ENCODE measurements at regions not wholly inside any gene's neighbourhood (a gene's known extent, or its start where the extent isn't known, plus 50 kb on each side); places are given as distances from the start of the nearest gene placed in this dataset.

DNA sequence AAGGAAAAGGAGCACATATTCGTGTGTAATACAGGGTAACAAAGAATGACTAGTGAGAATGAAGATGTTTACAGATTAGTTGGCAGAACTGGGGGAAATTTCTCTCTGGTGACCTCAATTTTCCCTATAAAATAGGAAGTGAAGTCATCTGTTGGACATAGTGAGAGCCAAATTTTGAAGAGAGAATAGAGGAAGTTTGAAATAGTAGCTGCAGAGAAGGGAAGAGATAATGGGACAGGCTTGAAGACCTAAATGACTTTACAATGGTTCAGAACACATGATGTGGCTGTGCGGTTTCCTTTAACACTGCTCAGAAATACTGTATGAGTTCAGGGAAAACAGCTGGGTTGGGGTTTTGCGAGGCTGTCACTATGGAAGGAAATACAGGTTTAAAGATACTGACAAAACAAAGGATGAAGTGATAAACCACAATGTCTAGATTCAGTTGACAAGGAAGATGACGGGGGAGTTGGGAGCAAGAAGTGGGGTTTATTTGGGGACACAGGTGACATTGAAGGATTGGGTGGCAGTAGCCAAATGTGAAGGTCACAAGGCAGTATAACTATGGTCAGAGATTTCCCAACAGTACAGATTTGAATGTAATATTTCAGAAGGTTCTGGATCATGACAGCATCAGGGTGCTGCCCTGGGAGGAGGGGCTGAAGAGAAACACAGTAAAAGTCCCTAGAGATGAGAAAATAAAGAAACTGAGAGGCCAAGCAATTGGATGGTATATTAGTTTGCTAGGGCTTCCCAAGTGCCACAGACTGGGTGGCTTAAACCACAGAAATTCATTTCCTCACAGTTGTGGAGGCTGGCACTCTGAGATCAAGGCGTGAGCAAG, 82.6 kb upstream of the TANK start:
- DNase-seq: peak; percentile 16

DNA sequence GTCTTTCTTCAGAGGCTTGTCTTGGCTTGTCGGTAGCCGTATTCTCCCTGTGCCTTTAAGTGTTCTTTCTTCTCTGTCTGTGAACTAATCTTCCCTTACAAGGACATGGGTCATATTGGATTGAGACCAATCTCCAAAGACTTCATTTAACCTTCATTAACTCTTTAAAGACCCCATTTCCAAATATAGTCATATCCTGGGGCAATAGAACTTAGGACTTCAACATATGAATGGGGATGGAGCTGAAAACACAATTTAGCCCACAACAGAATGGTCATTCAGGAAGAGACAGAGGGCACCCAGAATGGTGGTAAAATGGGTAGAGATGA, 82.1 kb upstream of the TANK start:
- DNase-seq: no peak

DNA sequence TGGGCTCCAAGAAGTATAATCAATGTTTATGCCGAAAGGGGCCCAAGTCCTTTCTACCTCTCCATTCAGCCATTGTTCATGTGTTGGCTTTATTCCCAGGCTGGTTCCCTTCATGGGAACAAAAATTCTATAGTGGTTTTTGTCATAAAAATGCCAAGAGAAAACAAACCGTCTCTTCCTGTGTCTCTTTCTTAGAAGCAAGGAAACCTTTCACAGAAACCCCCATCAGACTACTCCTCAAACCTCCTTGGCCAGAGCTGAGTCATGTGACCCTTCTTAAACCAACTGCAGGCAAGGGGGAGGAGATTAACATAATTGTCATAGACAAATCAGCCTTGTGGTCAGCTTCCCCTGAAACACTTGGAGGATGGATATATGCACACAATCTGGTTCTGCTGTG, 75.1 kb upstream of the TANK start:
- DNase-seq: no peak

DNA sequence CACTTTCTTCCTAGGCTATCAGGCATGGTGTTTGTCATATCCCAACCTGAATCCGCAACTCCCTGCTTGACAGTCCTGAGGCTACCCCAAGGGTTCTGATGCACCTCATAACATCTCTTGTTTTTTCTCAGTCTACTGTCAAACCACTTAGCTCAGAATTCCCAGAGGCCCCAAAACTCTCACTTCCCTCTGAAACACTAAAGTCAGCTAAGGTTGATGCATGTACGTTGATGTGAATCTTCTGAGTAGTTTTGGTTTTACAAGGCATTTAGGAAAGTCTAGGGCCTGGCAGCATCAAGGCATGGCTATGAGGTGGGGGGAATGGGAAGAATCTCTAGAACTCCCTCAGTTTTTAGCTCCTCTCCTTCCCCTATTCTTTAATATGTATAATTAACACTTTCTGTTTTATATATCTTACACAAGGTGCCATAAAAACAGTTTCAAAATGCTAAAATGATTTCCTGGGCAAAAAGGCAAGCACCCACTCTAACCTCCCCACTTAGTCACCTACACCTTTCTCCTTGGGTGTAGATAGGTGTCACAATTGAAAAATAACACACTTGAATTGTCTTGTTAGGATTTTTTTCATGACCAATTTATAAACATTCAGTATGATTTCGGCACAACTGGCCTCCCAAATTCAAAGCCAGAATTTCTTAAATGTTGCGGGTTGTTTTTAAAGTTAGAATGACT, 71.4 kb upstream of the TANK start:
- no peak for DNase-seq

DNA sequence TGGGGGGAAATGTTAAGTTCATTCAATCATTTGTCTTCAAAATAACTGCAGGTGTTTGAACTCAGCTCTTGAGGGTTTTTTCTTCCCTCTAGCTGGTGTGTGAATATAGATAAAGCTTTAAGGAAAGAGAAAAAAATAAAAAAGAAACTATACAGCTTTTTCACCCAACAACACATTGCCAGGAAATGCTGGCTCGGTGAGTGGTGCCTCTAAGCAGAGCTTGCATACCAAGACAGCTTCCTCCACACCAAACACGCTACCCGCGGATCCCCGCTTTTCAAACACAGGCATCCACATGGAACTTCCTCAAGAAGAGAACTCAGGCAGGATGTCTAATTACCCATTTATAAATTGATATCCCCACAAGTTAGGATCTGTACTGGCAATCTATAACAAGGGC, 69.8 kb upstream of the TANK start:
- DNase-seq: no peak

DNA sequence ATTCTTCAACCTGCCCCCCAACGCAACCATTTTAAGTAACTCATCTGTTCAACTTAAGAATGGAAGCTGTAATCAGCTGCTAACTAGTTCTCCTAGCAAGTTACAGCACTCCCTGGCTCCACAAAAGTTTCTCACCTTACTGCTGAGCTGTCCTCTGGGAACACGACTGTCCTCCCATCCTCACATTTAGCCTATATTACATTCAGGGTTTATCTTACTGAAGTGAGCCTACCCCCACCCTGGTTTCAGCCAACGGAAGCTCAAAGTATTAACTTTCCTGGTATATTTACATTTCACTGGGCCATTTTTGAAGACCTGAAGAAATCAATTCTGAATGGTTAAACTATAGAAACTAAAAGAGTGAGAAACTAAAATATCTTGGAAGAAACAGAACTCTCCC, 64.9 kb upstream of the TANK start:
- no peak for DNase-seq

DNA sequence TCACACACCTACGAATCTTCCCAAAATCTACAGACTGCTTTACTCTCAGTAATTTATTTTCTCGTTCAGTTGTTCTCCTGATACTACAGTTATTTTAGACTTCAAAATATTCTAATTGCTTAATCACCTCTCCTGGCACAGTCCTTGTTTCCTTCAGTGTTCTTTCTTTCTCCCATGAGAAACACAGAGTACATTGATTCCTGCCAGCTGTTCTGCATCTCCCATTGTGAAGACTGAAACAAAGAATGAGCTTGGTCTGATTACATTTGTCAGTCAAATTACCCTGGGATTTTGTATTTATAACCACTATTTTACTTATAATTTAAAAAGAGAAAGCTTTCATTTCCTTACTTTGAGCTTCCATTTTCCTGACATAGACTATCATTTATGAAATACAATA, 63.9 kb upstream of the TANK start:
- DNase-seq: no peak

DNA sequence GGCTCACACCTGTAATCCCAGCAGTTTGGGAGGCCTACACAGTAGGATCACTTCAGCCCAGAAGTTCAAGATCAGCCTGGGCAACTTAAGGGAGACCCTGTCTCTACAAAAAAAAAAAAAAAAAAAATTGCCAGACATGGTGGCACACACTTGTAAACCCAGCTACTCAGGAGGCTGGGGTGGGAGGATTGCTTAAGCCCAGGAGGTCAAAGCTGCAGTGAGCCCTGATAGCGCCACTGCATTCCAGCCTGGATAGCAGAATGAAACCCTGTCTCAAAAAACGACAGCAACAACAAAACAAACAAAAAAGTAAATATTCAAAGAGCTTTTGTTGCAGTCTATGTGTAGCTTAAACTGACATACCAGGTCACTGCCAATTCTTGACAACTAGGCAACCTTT, 63.1 kb upstream of the TANK start:
- DNase-seq: no peak

DNA sequence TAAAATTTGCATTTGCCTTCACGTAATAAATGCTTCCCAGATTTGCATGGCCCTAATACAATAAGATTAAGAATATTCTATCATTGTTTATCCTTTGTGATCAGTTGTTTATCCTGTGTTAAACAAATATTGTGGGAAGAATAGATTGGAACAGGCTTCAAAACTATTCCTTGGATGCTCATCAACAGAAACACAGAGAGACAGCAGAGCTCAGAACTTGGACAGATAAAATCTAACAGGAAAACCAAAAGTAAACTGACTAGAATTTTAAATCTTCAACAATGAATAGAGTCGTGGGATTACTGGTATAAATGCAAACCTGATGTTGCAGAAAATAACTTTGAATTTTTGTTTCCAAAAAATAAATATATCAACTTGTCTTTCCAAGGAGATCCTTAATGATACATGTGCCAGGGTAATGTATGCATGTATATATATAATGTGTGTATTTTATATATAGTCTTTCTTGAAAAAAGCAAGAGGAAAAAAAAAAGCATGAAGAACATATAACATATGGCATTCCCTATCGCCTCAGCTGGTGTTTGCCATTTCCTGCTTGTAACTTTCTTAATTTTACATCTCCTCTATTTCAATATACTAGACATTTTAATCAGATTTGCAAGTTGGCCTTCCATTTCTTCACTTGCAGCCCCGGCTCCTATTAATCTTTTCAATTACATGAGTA, 59.9 kb upstream of the TANK start:
- no peak for DNase-seq

DNA sequence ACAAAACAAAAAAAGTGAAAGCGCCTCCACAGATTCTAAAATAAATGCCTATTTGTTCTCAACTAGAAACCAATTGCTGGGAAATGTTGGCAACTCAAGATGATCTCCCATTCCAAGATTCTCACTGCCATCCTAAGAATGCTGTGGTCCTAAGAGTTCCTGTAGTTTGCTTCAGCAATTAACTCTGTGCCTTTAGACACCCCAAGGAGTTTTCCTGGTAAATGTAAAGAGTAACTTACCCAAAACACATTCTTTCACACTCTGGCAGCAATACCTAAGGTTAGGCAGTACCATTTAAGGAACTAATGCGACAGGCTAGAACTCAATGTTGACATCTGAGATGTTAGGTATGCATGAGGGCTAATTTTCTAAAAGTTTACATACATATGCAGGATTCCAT, 58.8 kb upstream of the TANK start:
- DNase-seq: no peak

DNA sequence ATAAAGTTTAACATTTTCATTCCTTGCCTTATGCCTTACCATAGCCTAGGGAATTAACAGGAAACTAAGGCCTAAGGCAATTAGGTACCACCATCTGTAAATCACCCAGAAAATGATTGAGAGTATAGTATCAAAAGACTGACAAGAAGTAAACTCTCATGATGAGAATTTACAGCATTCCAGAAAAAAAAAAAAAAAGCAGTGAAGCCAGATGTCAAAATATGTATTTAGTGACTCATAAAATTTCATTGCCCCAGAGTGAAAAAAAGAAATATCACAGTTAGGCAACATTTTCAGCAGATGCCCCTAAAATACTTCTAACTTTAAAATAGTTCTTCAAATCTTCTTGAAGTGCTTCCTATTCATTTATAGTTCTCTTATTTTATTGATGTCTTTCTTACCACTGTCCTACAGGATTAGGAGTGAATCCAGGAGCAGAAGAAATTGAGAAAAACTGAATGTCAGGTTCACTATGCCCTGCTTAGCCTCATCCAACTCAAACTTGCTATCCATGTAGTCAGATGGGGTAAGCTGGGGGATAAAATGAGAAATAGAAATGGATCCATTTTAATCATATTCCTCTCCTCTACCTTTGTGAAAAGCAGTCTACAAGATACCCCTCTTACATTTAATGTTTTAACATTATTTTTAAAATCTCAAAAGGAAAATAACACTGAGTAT, 57.3 kb upstream of the TANK start:
- DNase-seq: no peak

DNA sequence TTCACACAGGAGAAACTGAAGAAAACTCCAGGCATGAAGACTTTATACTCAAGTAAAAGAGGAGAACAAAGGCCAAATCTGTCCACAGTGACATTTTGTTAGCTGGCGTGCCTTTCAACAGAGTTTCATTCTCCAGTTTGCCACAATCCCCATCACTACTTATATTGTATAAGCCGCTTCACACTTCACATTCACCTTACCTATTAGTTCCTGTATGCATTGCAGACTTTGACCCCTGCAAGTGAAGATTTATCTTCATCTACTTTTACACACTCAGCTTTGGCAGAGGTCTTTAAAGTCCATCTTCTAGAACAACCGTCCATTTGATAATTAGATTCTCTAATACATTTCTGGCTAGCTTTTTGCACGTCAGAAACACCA, 56.8 kb upstream of the TANK start:
- no peak for DNase-seq

DNA sequence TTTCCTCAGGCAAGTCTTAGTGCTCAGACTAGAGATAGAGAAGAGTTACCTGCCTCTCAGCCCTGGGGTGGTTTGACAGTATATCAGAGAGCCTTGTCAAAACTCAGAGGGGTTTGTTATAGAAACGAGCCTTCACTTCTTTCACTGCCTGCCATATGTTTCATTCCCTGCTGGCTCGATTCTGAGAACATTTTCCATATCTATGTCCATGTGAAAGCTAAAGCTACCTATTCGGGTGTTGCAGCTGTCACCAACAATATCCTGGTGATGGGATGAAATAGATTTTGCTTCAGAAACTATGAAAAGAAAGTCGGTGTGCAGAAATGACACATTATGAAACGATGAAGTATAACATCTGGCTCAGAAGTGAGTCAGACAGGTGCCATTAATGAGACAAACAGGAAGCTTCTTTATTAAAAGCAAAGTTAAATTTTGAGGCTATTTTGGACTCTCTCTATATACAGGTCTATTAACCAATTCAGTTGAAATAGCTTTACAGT, 56.1 kb upstream of the TANK start:
- no peak for DNase-seq

DNA sequence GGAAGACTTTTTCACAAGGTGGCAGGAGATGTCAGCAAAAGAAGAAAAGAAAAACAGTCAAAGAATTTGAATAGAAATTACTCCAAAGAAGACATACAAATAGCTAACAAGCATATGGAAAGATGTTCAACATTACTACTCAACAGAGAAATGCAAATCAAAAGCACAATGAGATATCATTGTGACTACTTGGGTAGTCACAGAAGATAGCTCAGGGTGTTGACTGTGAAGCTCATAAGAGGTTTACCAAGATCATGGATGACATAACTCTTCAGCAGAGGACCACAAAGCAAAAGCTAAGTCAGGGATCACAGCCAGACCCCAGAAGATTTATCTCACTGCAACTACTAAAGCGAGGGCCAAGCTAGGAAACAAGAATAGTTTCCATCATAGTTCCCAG, 53.0 kb upstream of the TANK start:
- no peak for DNase-seq

Data from activated CD4-positive, alpha-beta T cell treated with anti-CD3 and anti-CD28 coated beads for 1 hour (primary cell).